ENCODE measurements at regions not wholly inside any gene's neighbourhood (a gene's known extent, or its start where the extent isn't known, plus 50 kb on each side); places are given as distances from the start of the nearest gene placed in this dataset.

DNA sequence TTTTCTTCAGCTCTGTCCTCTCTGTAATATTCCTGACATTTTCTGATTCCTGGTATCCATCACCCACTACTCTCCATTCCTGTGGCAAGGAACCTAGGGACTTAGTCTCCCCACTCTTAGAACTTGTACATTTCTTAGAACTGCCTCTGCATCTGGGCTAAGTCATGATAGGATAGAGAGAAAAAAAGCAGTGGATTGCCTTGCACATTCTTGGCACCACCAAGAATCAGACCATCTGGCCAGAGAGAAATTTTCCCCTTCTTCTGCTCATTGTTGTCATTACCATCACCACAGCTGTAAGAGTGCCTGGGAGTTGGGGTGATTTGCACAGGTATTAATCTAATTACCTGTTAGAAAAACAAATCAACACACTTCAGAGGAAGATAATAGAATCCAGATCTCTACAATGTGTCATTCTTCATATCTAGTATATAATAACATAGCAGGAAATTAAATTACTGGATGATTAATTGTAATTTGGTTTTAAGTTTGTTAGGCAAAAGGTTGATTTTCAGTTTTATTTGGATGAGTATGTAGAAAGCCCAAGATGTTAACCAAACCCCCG, 264.8 kb upstream of the ZPLD1 start:
- Histone ChIP-seq H3K27me3 (ENCODE audit: insufficient read depth, low read depth, low read length) (no peaks in the 10 kb centered on the region), H3K9me3 (ENCODE audit: low read length) (no peaks in the 10 kb centered on the region), H3K9me2 (ENCODE audit: insufficient read depth, low read length) (no peaks in the 10 kb centered on the region), H4K20me1 (ENCODE audit: insufficient read depth) (no peaks in the 10 kb centered on the region), H3F3A (ENCODE audit: insufficient read depth, low read length, poor library complexity, severe bottlenecking) (no peaks in the 10 kb centered on the region), H3K9ac (ENCODE audit: low read length) (no peak overlapping the region), H3K79me2 (replicated peaks; ENCODE audit: insufficient read depth, low read length) (no peaks in the 10 kb centered on the region), H2AFZ (ENCODE audit: low read depth, low read length) (no peak overlapping the region), H3K4me3 (ENCODE audit: low read length) (no peak overlapping the region), H3K36me3 (ENCODE audit: insufficient read depth, low read length) (no peaks in the 10 kb centered on the region), H3K4me2 (ENCODE audit: low read length) (no peak overlapping the region), H3K27ac (ENCODE audit: low read length) (no peak overlapping the region)
- TF ChIP-seq EZH2 (IDR thresholded peaks at IDR 0.05; ENCODE audit: borderline replicate concordance, insufficient read depth, low read length, poor library complexity, severe bottlenecking): no peak
- no peak for TF ChIP-seq TAF1 (IDR thresholded peaks at IDR 0.05; ENCODE audit: low read depth)
- TF ChIP-seq, protein P1, sequence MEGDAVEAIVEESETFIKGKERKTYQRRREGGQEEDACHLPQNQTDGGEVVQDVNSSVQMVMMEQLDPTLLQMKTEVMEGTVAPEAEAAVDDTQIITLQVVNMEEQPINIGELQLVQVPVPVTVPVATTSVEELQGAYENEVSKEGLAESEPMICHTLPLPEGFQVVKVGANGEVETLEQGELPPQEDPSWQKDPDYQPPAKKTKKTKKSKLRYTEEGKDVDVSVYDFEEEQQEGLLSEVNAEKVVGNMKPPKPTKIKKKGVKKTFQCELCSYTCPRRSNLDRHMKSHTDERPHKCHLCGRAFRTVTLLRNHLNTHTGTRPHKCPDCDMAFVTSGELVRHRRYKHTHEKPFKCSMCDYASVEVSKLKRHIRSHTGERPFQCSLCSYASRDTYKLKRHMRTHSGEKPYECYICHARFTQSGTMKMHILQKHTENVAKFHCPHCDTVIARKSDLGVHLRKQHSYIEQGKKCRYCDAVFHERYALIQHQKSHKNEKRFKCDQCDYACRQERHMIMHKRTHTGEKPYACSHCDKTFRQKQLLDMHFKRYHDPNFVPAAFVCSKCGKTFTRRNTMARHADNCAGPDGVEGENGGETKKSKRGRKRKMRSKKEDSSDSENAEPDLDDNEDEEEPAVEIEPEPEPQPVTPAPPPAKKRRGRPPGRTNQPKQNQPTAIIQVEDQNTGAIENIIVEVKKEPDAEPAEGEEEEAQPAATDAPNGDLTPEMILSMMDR (IDR thresholded peaks at IDR 0.05; ENCODE audit: poor library complexity, severe bottlenecking): no peak
- no peak for TF ChIP-seq SMC3 (conservative IDR thresholded peaks at IDR 0.05; ENCODE audit: poor library complexity)
- TF ChIP-seq RAD21 (conservative IDR thresholded peaks at IDR 0.05): no peak
- TF ChIP-seq, protein P2, sequence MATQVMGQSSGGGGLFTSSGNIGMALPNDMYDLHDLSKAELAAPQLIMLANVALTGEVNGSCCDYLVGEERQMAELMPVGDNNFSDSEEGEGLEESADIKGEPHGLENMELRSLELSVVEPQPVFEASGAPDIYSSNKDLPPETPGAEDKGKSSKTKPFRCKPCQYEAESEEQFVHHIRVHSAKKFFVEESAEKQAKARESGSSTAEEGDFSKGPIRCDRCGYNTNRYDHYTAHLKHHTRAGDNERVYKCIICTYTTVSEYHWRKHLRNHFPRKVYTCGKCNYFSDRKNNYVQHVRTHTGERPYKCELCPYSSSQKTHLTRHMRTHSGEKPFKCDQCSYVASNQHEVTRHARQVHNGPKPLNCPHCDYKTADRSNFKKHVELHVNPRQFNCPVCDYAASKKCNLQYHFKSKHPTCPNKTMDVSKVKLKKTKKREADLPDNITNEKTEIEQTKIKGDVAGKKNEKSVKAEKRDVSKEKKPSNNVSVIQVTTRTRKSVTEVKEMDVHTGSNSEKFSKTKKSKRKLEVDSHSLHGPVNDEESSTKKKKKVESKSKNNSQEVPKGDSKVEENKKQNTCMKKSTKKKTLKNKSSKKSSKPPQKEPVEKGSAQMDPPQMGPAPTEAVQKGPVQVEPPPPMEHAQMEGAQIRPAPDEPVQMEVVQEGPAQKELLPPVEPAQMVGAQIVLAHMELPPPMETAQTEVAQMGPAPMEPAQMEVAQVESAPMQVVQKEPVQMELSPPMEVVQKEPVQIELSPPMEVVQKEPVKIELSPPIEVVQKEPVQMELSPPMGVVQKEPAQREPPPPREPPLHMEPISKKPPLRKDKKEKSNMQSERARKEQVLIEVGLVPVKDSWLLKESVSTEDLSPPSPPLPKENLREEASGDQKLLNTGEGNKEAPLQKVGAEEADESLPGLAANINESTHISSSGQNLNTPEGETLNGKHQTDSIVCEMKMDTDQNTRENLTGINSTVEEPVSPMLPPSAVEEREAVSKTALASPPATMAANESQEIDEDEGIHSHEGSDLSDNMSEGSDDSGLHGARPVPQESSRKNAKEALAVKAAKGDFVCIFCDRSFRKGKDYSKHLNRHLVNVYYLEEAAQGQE (IDR thresholded peaks at IDR 0.05; ENCODE audit: borderline replicate concordance): no peak
- no peak for TF ChIP-seq POLR2AphosphoS5 (IDR thresholded peaks at IDR 0.05)
- TF ChIP-seq EP300 (conservative IDR thresholded peaks at IDR 0.05; ENCODE audit: poor library complexity, severe bottlenecking): no peak
- TF ChIP-seq MXI1 (conservative IDR thresholded peaks at IDR 0.05; ENCODE audit: poor library complexity, severe bottlenecking): no peak

DNA sequence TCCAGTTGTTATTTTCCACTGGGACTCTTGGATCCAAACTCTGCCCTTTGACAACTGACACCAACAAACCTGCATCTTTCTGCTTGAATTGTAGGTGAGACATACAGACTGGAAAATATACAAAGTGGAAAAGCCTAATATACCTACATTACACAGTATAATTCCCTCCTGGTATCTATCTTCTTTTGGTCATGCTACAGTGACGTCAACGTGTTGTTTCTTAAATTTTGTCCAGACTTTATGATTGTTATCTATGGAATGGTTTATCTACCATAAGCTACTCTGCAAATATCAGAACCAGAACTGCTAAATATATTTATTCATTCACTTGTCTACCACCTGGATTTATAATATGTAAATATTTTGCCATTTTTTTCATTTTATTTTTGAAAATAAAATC, 264.3 kb upstream of the ZPLD1 start:
- no peaks in the 10 kb centered on the region for H3K9me2 ChIP-seq (ENCODE audit: insufficient read depth, low read length)
- no peak overlapping the region for H3K4me3 ChIP-seq (ENCODE audit: low read length)
- no peak overlapping the region for H3K27ac ChIP-seq (ENCODE audit: low read length)

More for the DNA sequence above, 264.3 kb upstream of the ZPLD1 start:
- Histone ChIP-seq H3K4me2 (ENCODE audit: low read length) (no peak overlapping the region), H3F3A (ENCODE audit: insufficient read depth, low read length, poor library complexity, severe bottlenecking) (no peaks in the 10 kb centered on the region), H2AFZ (ENCODE audit: low read depth, low read length) (no peak overlapping the region), H3K79me2 (replicated peaks; ENCODE audit: insufficient read depth, low read length) (no peaks in the 10 kb centered on the region), H4K20me1 (ENCODE audit: insufficient read depth) (no peaks in the 10 kb centered on the region), H3K36me3 (ENCODE audit: insufficient read depth, low read length) (no peaks in the 10 kb centered on the region), H3K9me3 (ENCODE audit: low read length) (no peaks in the 10 kb centered on the region), H3K27me3 (ENCODE audit: insufficient read depth, low read depth, low read length) (no peaks in the 10 kb centered on the region), H3K9ac (ENCODE audit: low read length) (no peak overlapping the region)
- TF ChIP-seq MXI1 (conservative IDR thresholded peaks at IDR 0.05; ENCODE audit: poor library complexity, severe bottlenecking): no peak
- TF ChIP-seq, protein P1 (IDR thresholded peaks at IDR 0.05; ENCODE audit: poor library complexity, severe bottlenecking): no peak
- no peak for TF ChIP-seq EZH2 (IDR thresholded peaks at IDR 0.05; ENCODE audit: borderline replicate concordance, insufficient read depth, low read length, poor library complexity, severe bottlenecking)
- no peak for TF ChIP-seq POLR2AphosphoS5 (IDR thresholded peaks at IDR 0.05)
- TF ChIP-seq RAD21 (conservative IDR thresholded peaks at IDR 0.05): no peak
- no peak for TF ChIP-seq EP300 (conservative IDR thresholded peaks at IDR 0.05; ENCODE audit: poor library complexity, severe bottlenecking)
- TF ChIP-seq, protein P2 (IDR thresholded peaks at IDR 0.05; ENCODE audit: borderline replicate concordance): no peak
- TF ChIP-seq TAF1 (IDR thresholded peaks at IDR 0.05; ENCODE audit: low read depth): no peak
- no peak for TF ChIP-seq SMC3 (conservative IDR thresholded peaks at IDR 0.05; ENCODE audit: poor library complexity)
